PC-9 (cell line): ENCODE measurements at regions not wholly inside any gene's neighbourhood (a gene's known extent, or its start where the extent isn't known, plus 50 kb on each side); places are given as distances from the start of the nearest gene placed in this dataset.

Source experiments
- BruUV-seq: library from RNA; stranded (reverse); fragments of 400-500 nt; replicated peaks from 2 replicates; lab custom pipeline; 2021; lab: Mats Ljungman, UMichigan
- CTCF ChIA-PET: fragments of 300-600 bp; sonication (Branson Sonifier 250); formaldehyde crosslinking; loops from one replicate; lab custom pipeline; 2022; ENCODE audit warnings: antibody characterized with exemption; lab: Charles Lee
- POLR2A ChIA-PET: fragments of 300-600 bp; sonication (Branson Sonifier 250); formaldehyde crosslinking; loops from one replicate; lab custom pipeline; 2022; ENCODE audit warnings: antibody characterized with exemption; ENCODE audit not compliant: unreplicated experiment; lab: Charles Lee
- DNase-seq, 2 experiments: peaks; one replicate each; pipeline versions ENCODE4 v3.0.0 to v3.0.0-alpha.2; 2015 to 2022; ENCODE audit warnings: mixed read lengths in 1 of 2
- H2AFZ ChIP-seq: fragments of 200-600 bp; sonication (generic); 2 replicates; pipeline ENCODE4 v1.8.1; 2017; ENCODE audit warnings: antibody characterized with exemption
- H3F3A ChIP-seq: fragments of 200-600 bp; sonication (generic); 2 replicates; pipeline ENCODE4 v1.8.1; 2017; ENCODE audit warnings: antibody characterized with exemption, mild to moderate bottlenecking, low read depth; ENCODE audit not compliant: insufficient read depth
- H3K27ac ChIP-seq: fragments of 200-600 bp; sonication (generic); 2 replicates; pipeline ENCODE4 v1.6.1; 2016; ENCODE audit warnings: mixed run types
- H3K27me3 ChIP-seq: fragments of 200-600 bp; sonication (generic); 2 replicates; pipeline ENCODE4 v1.6.1; 2016; ENCODE audit warnings: low read depth, mixed run types; ENCODE audit not compliant: insufficient read depth
- H3K36me3 ChIP-seq: fragments of 200-600 bp; sonication (generic); 2 replicates; pipeline ENCODE4 v1.6.1; 2016; ENCODE audit warnings: low read depth, mixed run types
- H3K4me1 ChIP-seq: fragments of 200-600 bp; sonication (generic); replicated peaks from 2 replicates; pipeline ENCODE4 v1.6.1; 2016; ENCODE audit warnings: mixed run types; ENCODE audit not compliant: insufficient read depth
- H3K4me2 ChIP-seq: fragments of 200-600 bp; sonication (generic); 2 replicates; pipeline ENCODE4 v1.6.1; 2017; ENCODE audit warnings: mixed run types
- H3K4me3 ChIP-seq: fragments of 200-600 bp; sonication (generic); 2 replicates; pipeline ENCODE4 v1.6.1; 2016; ENCODE audit warnings: mixed run types
- H3K79me2 ChIP-seq: fragments of 200-600 bp; sonication (generic); 2 replicates; pipeline ENCODE4 v1.6.1; 2017; ENCODE audit warnings: low read depth, mixed run types
- H3K9me2 ChIP-seq: fragments of 200-600 bp; sonication (generic); 2 replicates; pipeline ENCODE4 v1.8.1; 2017; ENCODE audit warnings: mild to moderate bottlenecking; ENCODE audit not compliant: insufficient read depth
- H3K9me3 ChIP-seq: fragments of 200-600 bp; sonication (generic); 2 replicates; pipeline ENCODE4 v1.8.1; 2016; ENCODE audit warnings: low read depth; ENCODE audit not compliant: insufficient read depth
- H4K20me1 ChIP-seq: fragments of 200-600 bp; sonication (generic); 2 replicates; pipeline ENCODE4 v1.8.1; 2017; ENCODE audit not compliant: insufficient read depth
- EZH2 ChIP-seq: fragments of 200-600 bp; sonication (generic); IDR thresholded peaks from 2 replicates; pipeline ENCODE4 v1.8.0; 2017; ENCODE audit warnings: antibody characterized with exemption, low read depth
- intact Hi-C: fragments of 100-400 bp; cut with micrococcal nuclease; formaldehyde crosslinking; loops from one replicate; pipeline ENCODE4 v1.10.0; 2022; ENCODE audit not compliant: unreplicated experiment
- TF ChIP-seq, protein P1 (sequence below): fragments of 200-600 bp; sonication (generic); conservative IDR thresholded peaks from 2 replicates; pipeline ENCODE4 v1.6.1; 2017; ENCODE audit warnings: mixed run types, antibody characterized with exemption, mild to moderate bottlenecking, moderate library complexity

DNA sequence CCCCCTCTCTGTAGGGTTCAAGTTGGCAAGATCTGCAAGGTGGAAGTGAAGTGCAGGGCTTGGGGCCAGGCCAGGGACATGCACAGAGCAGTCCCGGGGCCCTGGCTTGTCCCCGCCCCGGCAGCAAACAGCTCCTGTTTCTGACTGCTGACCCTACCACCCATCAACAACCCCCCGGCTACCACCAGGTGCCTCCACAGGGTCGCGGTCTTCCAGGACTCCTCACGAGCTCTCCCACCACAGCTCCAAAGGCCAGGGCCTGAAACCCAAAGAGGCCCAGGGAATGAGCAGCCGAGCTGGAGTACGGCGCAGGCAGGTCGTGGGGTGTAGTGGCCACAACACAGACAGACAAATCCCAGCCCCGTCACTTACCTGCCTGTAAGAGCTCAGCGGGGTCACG, 121.3 kb upstream of the SMAD3 start:
- DNase-seq, result no peak
- BruUV-seq, result no TSS peak
- ChIA-PET POLR2A (interaction anchor here (0.5 kb wide), 1 partner anchor 59 kb away, joined by 4 read pairs; no protein-coding TSS in a partner anchor), CTCF (interaction anchor here (0.7 kb wide), 1 partner anchor 41 kb away, joined by 17 read pairs; no protein-coding TSS in a partner anchor)
- no peak overlapping the region for H3K4me3 ChIP-seq
- no peak for TF ChIP-seq EZH2
- TF ChIP-seq, protein P1, sequence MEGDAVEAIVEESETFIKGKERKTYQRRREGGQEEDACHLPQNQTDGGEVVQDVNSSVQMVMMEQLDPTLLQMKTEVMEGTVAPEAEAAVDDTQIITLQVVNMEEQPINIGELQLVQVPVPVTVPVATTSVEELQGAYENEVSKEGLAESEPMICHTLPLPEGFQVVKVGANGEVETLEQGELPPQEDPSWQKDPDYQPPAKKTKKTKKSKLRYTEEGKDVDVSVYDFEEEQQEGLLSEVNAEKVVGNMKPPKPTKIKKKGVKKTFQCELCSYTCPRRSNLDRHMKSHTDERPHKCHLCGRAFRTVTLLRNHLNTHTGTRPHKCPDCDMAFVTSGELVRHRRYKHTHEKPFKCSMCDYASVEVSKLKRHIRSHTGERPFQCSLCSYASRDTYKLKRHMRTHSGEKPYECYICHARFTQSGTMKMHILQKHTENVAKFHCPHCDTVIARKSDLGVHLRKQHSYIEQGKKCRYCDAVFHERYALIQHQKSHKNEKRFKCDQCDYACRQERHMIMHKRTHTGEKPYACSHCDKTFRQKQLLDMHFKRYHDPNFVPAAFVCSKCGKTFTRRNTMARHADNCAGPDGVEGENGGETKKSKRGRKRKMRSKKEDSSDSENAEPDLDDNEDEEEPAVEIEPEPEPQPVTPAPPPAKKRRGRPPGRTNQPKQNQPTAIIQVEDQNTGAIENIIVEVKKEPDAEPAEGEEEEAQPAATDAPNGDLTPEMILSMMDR, result no peak
- H3K27ac ChIP-seq, result no peak overlapping the region
- no peaks in the 10 kb centered on the region for H3K36me3 ChIP-seq
- peaks cover 17% of the 10 kb centered on the region; the same call in 1 of the 2 replicates for H3F3A ChIP-seq
- no peaks in the 10 kb centered on the region for H3K27me3 ChIP-seq
- H3K4me2 ChIP-seq, result no peak overlapping the region
- no peaks in the 10 kb centered on the region for H4K20me1 ChIP-seq
- H3K9me2 ChIP-seq, result no peaks in the 10 kb centered on the region
- H3K4me1 ChIP-seq, result peaks cover 17% of the 10 kb centered on the region
- H3K9me3 ChIP-seq, result no peaks in the 10 kb centered on the region
- no peaks in the 10 kb centered on the region for H3K79me2 ChIP-seq
- intact Hi-C loops, result no loop called here
- no peak overlapping the region for H2AFZ ChIP-seq

DNA sequence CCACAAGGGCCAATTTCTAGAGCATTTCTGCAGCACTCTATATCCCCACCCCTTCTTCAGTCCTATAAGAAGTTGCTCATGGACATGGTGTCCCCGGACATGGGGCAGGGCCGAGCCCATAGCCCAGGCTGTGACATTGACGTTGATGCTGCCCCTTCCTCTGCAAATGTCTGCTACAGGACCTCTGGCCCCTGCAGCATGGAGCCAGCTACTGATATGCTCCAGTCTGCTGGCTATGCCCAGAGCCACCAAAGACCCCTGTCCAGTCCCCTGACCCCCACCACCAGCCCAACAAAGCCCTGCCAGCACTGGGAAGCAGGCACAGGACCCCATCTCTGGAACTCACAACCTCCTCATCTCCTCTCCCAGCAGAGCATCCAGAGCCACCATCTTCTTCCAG, 120.1 kb upstream of the SMAD3 start:
- no peak for DNase-seq
- Histone ChIP-seq H3K36me3 (no peaks in the 10 kb centered on the region), H3F3A (peaks cover 17% of the 10 kb centered on the region; the same call in 1 of the 2 replicates), H3K4me2 (no peak overlapping the region), H3K4me1 (peaks cover 17% of the 10 kb centered on the region), H3K27ac (no peak overlapping the region), H3K79me2 (no peaks in the 10 kb centered on the region), H3K27me3 (no peaks in the 10 kb centered on the region), H3K9me2 (no peaks in the 10 kb centered on the region), H3K4me3 (no peak overlapping the region), H2AFZ (no peak overlapping the region), H3K9me3 (no peaks in the 10 kb centered on the region), H4K20me1 (no peaks in the 10 kb centered on the region)
- intact Hi-C loops, result loop anchor here (5.0 kb wide), 5 partner anchors 182 to 487 kb away; partner anchors contain the start of genes AAGAB and IQCH
- ChIA-PET POLR2A (no interaction called here), CTCF (interaction anchor here (0.6 to 1.2 kb wide), 4 partner anchors 25 to 359 kb away, joined by 3 to 10 read pairs (median 4); no protein-coding TSS in a partner anchor)
- BruUV-seq, result no TSS peak
- TF ChIP-seq EZH2, result no peak
- TF ChIP-seq, protein P1, result no peak

DNA sequence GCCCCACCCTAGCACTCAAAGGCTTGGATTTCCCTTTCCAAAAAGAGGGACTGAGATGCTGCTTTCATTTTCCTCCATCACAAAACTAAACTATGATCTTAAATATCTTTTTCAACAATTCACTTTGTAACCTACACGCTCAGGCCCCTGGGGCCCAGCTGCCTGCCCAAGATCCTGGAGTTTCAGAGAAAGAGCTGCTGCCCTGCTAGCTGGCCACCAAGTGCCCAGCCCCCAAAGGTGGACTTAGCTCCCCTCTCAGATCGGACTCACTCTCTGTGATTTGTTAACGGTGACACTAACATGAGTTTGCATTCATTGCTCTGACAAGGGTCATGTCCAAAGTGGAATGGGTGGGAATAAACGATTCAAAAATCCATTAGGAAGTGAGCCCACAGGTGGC, 119.6 kb upstream of the SMAD3 start:
- BruUV-seq, result no TSS peak
- H3K9me3 ChIP-seq, result no peaks in the 10 kb centered on the region
- no peaks in the 10 kb centered on the region for H3K36me3 ChIP-seq
- DNase-seq, result no peak
- peaks cover 17% of the 10 kb centered on the region; the same call in 1 of the 2 replicates for H3F3A ChIP-seq
- H3K4me2 ChIP-seq, result no peak overlapping the region
- no peaks in the 10 kb centered on the region for H3K79me2 ChIP-seq
- peaks cover 17% of the 10 kb centered on the region for H3K4me1 ChIP-seq
- no peaks in the 10 kb centered on the region for H3K27me3 ChIP-seq
- ChIA-PET POLR2A (interaction anchor here (0.6 to 0.7 kb wide), 2 partner anchors 201 to 255 kb away, joined by 5 to 7 read pairs; no protein-coding TSS in a partner anchor), CTCF (interaction anchor here (0.5 to 1.4 kb wide), 5 partner anchors 14 to 358 kb away, joined by 3 to 10 read pairs (median 6); no protein-coding TSS in a partner anchor)
- no peak overlapping the region for H3K4me3 ChIP-seq
- H4K20me1 ChIP-seq, result no peaks in the 10 kb centered on the region
- H3K9me2 ChIP-seq, result no peaks in the 10 kb centered on the region
- no peak overlapping the region for H2AFZ ChIP-seq
- TF ChIP-seq, protein P1, result no peak
- no peak for TF ChIP-seq EZH2
- intact Hi-C loops, result loop anchor here (1.0 to 5.0 kb wide), 8 partner anchors 43 to 486 kb away; partner anchors contain the start of genes AAGAB, IQCH and SMAD3
- H3K27ac ChIP-seq, result no peak overlapping the region
